A549 (cell line): ENCODE measurements at regions not wholly inside any gene's neighbourhood (a gene's known extent, or its start where the extent isn't known, plus 50 kb on each side); places are given as distances from the start of the nearest gene placed in this dataset.

Experiments used
- CTCF ChIP-seq: fragments of >200 bp; sonication (Bioruptor Twin); formaldehyde crosslinking; IDR thresholded peaks from 3 replicates; pipeline ENCODE4 v1.5.1; 2016
- ELK1 ChIP-seq: fragments of 150-350 bp; IDR thresholded peaks from 2 replicates; pipeline ENCODE4 v1.6.1; 2014; ENCODE audit warnings: low read depth, mild to moderate bottlenecking, low read length
- EP300 ChIP-seq, 2 experiments: fragments of >200 bp; sonication (Bioruptor Twin); formaldehyde crosslinking; IDR thresholded peaks; 2 replicates in 1 of 2; 3 replicates in 1 of 2; pipeline ENCODE4 v1.6.1; 2016 to 2017
- ESRRA ChIP-seq: fragments of 150-350 bp; IDR thresholded peaks from 2 replicates; pipeline ENCODE4 v1.6.1; 2014; ENCODE audit warnings: mild to moderate bottlenecking, low read length, borderline replicate concordance
- HDAC2 ChIP-seq: fragments of 200-600 bp; sonication (generic); IDR thresholded peaks from 2 replicates; pipeline ENCODE4 v1.6.1; 2016
- HOXA7 ChIP-seq: fragments of 250-450 bp; sonication (Bioruptor Pico); IDR thresholded peaks from 2 replicates; pipeline ENCODE4 v1.5.0; 2020; ENCODE audit warnings: mild to moderate bottlenecking, moderate library complexity
- KDM1A ChIP-seq: fragments of 200-600 bp; sonication (generic); IDR thresholded peaks from 2 replicates; pipeline ENCODE4 v1.6.1; 2016; ENCODE audit warnings: low read depth, mild to moderate bottlenecking
- MAZ ChIP-seq: fragments of 150-350 bp; IDR thresholded peaks from 2 replicates; pipeline ENCODE4 v1.6.1; 2014; ENCODE audit warnings: antibody characterized with exemption, low read depth, low read length, borderline replicate concordance
- NR3C1 ChIP-seq: fragments of >200 bp; sonication (Bioruptor Twin); formaldehyde crosslinking; IDR thresholded peaks from 3 replicates; pipeline ENCODE4 v1.6.1; 2017
- POLR2A ChIP-seq: IDR thresholded peaks from 2 replicates; pipeline ENCODE4 v1.6.1; 2012; ENCODE audit warnings: mild to moderate bottlenecking, low read length
- RAD21 ChIP-seq, 2 experiments: fragments of >200 bp in 1 of 2; sonication (Bioruptor Twin) in 1 of 2; formaldehyde crosslinking in 1 of 2; IDR thresholded peaks in 1 of 2; conservative IDR thresholded peaks in 1 of 2; 2 replicates in 1 of 2; 3 replicates in 1 of 2; pipeline ENCODE4 v1.6.1; 2012 to 2018; ENCODE audit warnings: inconsistent platforms in 1 of 2
- RCOR1 ChIP-seq: fragments of 150-350 bp; IDR thresholded peaks from 2 replicates; pipeline ENCODE4 v1.6.1; 2014; ENCODE audit warnings: antibody characterized with exemption, low read length, low read depth
- REST ChIP-seq: fragments of 200-600 bp; sonication (generic); IDR thresholded peaks from 2 replicates; pipeline ENCODE4 v1.6.1; 2016; ENCODE audit warnings: antibody characterized with exemption, mild to moderate bottlenecking, moderate library complexity
- ZSCAN20 ChIP-seq: fragments of 250-450 bp; sonication (Bioruptor Pico); IDR thresholded peaks from 2 replicates; pipeline ENCODE4 v1.8.0; 2022; ENCODE audit warnings: mild to moderate bottlenecking, moderate library complexity

- TF ChIP-seq RAD21 (conservative IDR thresholded peaks at IDR 0.05 in 1 of 2, IDR thresholded peaks at IDR 0.05 in 1 of 2), result no peak
- TF ChIP-seq CTCF, result no peak
- no peak for TF ChIP-seq EP300 (IDR thresholded peaks at IDR 0.05)
- TF ChIP-seq MAZ, result no peak
- no peak for TF ChIP-seq REST
- no peak for TF ChIP-seq RCOR1
- TF ChIP-seq HOXA7 (CRISPR knock-in tag), result no peak
- TF ChIP-seq ZSCAN20 (CRISPR knock-in tag), result no peak
- no peak for TF ChIP-seq NR3C1
- no peak for TF ChIP-seq POLR2A
- TF ChIP-seq KDM1A, result no peak
- no peak for TF ChIP-seq ELK1
- TF ChIP-seq ESRRA, result no peak
- TF ChIP-seq HDAC2, result no peak
Observed at GRCh38 chr17:73785958-73786743, 141.9 kb upstream of the SDK2 start.
